Nephron (organoid): ENCODE measurements at regions not wholly inside any gene's neighbourhood (a gene's known extent, or its start where the extent isn't known, plus 50 kb on each side); places are given as distances from the start of the nearest gene placed in this dataset.

ENCODE experiments used
- H3K27ac Mint-ChIP-seq, 3 experiments: 2 replicates each; pipeline ENCODE4 v1.8.0; 2020; ENCODE audit warnings: mixed read lengths in 3 of 3, mild to moderate bottlenecking in 2 of 3, moderate library complexity in 1 of 3
- H3K27me3 Mint-ChIP-seq: 2 replicates; pipeline ENCODE4 v1.8.0; 2021; ENCODE audit warnings: low read depth, mild to moderate bottlenecking, moderate library complexity, mixed read lengths
- H3K36me3 Mint-ChIP-seq: 2 replicates; pipeline ENCODE4 v1.8.0; 2020; ENCODE audit warnings: low read depth, mixed read lengths
- H3K4me1 Mint-ChIP-seq: 2 replicates; pipeline ENCODE4 v1.8.0; 2020; ENCODE audit warnings: mixed read lengths
- H3K4me3 Mint-ChIP-seq, 3 experiments: 2 replicates each; pipeline ENCODE4 v1.8.0; 2020; ENCODE audit warnings: mild to moderate bottlenecking in 3 of 3, mixed read lengths in 3 of 3, moderate library complexity in 2 of 3
- H3K9me3 Mint-ChIP-seq: 2 replicates; pipeline ENCODE4 v1.8.0; 2020; ENCODE audit warnings: mixed read lengths
- TF ChIP-seq, protein P1 (sequence below), 3 experiments: fragments of 200-600 bp; sonication (generic); IDR thresholded peaks; one replicate each; pipeline ENCODE4 v1.5.0; 2021; ENCODE audit warnings: antibody characterized with exemption in 3 of 3; ENCODE audit not compliant: unreplicated experiment in 3 of 3

DNA sequence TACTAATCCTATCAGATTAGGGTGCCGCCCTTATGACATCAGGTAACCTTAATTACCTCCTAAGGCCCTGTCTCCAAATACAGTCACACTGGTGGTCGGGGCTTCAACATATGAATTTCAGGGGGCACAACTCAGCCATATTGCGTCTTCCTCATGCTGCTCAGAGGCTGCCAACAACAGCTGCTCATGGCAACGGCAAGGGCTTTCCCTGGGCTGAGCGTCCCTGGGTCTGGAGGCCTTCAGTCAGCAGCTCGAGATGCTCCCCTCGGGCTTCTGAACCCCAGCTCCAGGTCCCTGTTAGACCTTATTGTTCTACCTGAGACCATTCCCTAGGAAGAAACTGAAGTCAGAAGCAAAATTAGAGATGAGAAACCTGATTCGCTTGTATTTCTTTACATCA lies 157.2 kb downstream of the TMEM132E start:
- Mint-ChIP-seq H3K9me3 (no peaks in the 10 kb centered on the region), H3K4me1 (no peaks in the 10 kb centered on the region), H3K36me3 (no peaks in the 10 kb centered on the region), H3K27ac (no peak overlapping the region), H3K4me3 (no peak overlapping the region), H3K27me3 (peaks cover 17% of the 10 kb centered on the region)
- TF ChIP-seq, protein P1, sequence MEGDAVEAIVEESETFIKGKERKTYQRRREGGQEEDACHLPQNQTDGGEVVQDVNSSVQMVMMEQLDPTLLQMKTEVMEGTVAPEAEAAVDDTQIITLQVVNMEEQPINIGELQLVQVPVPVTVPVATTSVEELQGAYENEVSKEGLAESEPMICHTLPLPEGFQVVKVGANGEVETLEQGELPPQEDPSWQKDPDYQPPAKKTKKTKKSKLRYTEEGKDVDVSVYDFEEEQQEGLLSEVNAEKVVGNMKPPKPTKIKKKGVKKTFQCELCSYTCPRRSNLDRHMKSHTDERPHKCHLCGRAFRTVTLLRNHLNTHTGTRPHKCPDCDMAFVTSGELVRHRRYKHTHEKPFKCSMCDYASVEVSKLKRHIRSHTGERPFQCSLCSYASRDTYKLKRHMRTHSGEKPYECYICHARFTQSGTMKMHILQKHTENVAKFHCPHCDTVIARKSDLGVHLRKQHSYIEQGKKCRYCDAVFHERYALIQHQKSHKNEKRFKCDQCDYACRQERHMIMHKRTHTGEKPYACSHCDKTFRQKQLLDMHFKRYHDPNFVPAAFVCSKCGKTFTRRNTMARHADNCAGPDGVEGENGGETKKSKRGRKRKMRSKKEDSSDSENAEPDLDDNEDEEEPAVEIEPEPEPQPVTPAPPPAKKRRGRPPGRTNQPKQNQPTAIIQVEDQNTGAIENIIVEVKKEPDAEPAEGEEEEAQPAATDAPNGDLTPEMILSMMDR (IDR thresholded peaks at IDR 0.05; ENCODE audit: unreplicated experiment in 3 of 3), result no peak

DNA sequence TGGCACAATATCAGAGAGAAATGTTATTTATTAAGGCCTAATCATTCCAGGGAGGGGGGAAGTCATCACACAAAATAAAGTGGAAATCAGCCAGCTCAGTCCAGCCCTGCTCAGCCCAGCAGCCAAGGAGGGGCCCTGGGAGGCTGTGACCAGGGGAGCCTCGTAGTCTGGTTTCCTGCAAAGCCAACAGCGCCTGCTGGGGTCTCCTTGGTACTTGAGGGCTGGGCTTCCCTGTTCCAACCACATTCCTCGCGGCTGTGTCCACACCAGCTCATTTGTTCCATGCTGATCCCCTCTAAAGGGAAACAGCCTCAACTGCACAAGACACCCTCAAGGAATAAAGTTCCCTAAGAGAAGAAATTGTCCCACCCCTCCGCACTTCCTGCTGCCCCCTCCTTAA lies 154.0 kb downstream of the TMEM132E start:
- H3K4me3 Mint-ChIP-seq, result no peak overlapping the region
- H3K27ac Mint-ChIP-seq, result no peak overlapping the region
- H3K27me3 Mint-ChIP-seq, result peaks cover 24% of the 10 kb centered on the region
- TF ChIP-seq, protein P1 (IDR thresholded peaks at IDR 0.05; ENCODE audit: unreplicated experiment in 3 of 3), result no peak
- H3K36me3 Mint-ChIP-seq, result no peaks in the 10 kb centered on the region
- no peaks in the 10 kb centered on the region for H3K9me3 Mint-ChIP-seq
- no peaks in the 10 kb centered on the region for H3K4me1 Mint-ChIP-seq

- no peaks in the 10 kb centered on the region for H3K9me3 Mint-ChIP-seq
- H3K27me3 Mint-ChIP-seq, result peaks cover 28% of the 10 kb centered on the region
- H3K4me3 Mint-ChIP-seq, result no peak overlapping the region
- TF ChIP-seq, protein P1 (IDR thresholded peaks at IDR 0.05; ENCODE audit: unreplicated experiment in 3 of 3), result no peak
- H3K4me1 Mint-ChIP-seq, result no peaks in the 10 kb centered on the region
- no peaks in the 10 kb centered on the region for H3K36me3 Mint-ChIP-seq
- H3K27ac Mint-ChIP-seq, result no peak overlapping the region
Measured at GRCh38 chr17:34730816-34731215, 151.4 kb downstream of the TMEM132E start.

DNA sequence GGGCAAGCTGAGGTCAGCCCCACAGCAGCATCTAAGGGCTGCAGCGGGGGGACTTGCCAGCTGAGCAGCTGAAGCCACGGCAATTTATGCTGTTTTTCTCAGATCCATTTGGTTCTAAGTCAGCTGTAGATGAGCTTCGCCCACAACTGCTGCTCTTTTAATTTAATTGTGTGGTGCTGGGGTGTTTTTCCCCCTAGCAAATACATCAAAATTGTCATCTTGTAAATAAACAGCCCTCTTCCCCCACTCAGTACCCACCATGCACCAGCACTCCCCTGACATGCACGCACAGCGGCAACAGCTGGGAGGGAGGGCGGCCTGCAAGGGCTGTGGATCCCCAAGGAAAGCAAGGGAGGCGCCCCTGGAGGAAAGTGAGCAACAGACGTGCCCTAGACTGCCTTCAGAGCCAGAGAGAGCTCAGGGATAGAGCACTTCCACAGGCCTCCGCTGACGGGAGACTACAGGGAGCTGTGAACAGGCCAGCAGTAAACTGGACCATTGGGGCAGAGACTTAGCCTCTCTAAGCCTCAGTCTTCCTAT lies 149.5 kb downstream of the TMEM132E start:
- Mint-ChIP-seq H3K4me1 (no peaks in the 10 kb centered on the region), H3K27me3 (peaks cover 47% of the 10 kb centered on the region), H3K4me3 (no peak overlapping the region), H3K9me3 (no peaks in the 10 kb centered on the region), H3K36me3 (no peaks in the 10 kb centered on the region), H3K27ac (no peak overlapping the region)
- TF ChIP-seq, protein P1 (IDR thresholded peaks at IDR 0.05; ENCODE audit: unreplicated experiment in 3 of 3), result no peak

- H3K27me3 Mint-ChIP-seq, result peaks cover 46% of the 10 kb centered on the region
- H3K36me3 Mint-ChIP-seq, result no peaks in the 10 kb centered on the region
- H3K9me3 Mint-ChIP-seq, result no peaks in the 10 kb centered on the region
- H3K4me1 Mint-ChIP-seq, result no peaks in the 10 kb centered on the region
- TF ChIP-seq, protein P1 (IDR thresholded peaks at IDR 0.05; ENCODE audit: unreplicated experiment in 3 of 3), result no peak
- no peak overlapping the region for H3K4me3 Mint-ChIP-seq
- H3K27ac Mint-ChIP-seq, result no peak overlapping the region
Measured at GRCh38 chr17:34727601-34728000, 148.2 kb downstream of the TMEM132E start.
